Osteocyte (in vitro differentiated cells): ENCODE measurements at regions not wholly inside any gene's neighbourhood (a gene's known extent, or its start where the extent isn't known, plus 50 kb on each side); places are given as distances from the start of the nearest gene placed in this dataset.

Source experiments
- DNase-seq: peaks from one replicate; pipeline ENCODE4 v3.0.0; 2021; ENCODE audit warnings: mixed read lengths; ENCODE audit not compliant: unreplicated experiment; ENCODE audit errors: extremely low spot score
- H3K27ac Mint-ChIP-seq: one replicate; pipeline ENCODE4 v1.8.0; 2021; ENCODE audit warnings: mild to moderate bottlenecking, mixed read lengths; ENCODE audit not compliant: unreplicated experiment
- H3K27me3 Mint-ChIP-seq: one replicate; pipeline ENCODE4 v1.8.0; 2021; ENCODE audit warnings: mixed read lengths; ENCODE audit not compliant: unreplicated experiment
- H3K36me3 Mint-ChIP-seq: one replicate; pipeline ENCODE4 v1.8.0; 2021; ENCODE audit warnings: mixed read lengths; ENCODE audit not compliant: unreplicated experiment
- H3K4me1 Mint-ChIP-seq: one replicate; pipeline ENCODE4 v1.8.0; 2021; ENCODE audit warnings: mixed read lengths; ENCODE audit not compliant: unreplicated experiment
- H3K4me3 Mint-ChIP-seq: one replicate; pipeline ENCODE4 v1.8.0; 2021; ENCODE audit warnings: mild to moderate bottlenecking, moderate library complexity, mixed read lengths; ENCODE audit not compliant: unreplicated experiment
- H3K9me3 Mint-ChIP-seq: one replicate; pipeline ENCODE4 v1.8.0; 2021; ENCODE audit warnings: mixed read lengths; ENCODE audit not compliant: unreplicated experiment
- TF ChIP-seq, protein P1 (sequence below): fragments of 200-600 bp; sonication (generic); IDR thresholded peaks from 2 replicates; pipeline ENCODE4 v1.5.0; 2021; ENCODE audit warnings: antibody characterized with exemption, mild to moderate bottlenecking, moderate library complexity

DNA sequence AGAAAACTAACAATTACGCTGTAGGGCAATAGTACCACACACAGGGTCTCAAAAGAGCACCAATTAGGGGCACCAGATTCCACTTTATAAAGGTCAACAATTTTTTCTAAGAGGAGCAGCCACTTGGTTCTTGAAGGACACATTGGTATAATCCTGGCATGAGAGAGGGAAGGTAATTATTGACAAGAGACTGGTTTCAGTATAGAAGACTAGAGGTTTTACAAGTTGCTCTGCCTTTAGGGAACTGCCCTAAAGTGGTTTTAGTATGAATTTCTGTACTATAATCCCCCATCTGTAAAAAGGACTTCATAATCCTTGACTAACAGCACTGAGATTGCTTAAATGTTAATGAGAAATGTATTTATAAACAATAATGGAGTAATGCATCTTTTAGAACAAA is 648.5 kb upstream of the PTBP2 start:
- no peak overlapping the region for H3K27ac Mint-ChIP-seq
- H3K27me3 Mint-ChIP-seq = peaks cover 18% of the 10 kb centered on the region

DNA sequence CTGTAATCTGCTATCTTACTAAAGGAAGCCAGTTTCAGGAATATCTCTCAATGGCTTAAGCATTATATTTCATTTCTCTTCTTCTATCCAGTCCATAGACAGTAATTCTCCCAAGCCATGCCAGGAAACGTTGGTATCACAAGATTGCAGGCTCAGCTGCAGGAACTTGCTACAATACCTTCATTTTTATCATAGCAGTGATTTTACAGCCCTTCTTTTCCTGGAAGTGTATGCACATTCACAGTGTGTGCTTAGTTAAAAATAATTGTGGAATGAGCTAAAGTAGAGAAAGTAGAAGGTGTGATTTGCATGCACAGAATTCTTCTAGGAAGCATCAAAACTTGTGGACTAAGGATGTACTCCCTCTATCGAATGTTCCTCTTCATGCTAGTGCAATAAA is 647.2 kb upstream of the PTBP2 start:
- TF ChIP-seq, protein P1, sequence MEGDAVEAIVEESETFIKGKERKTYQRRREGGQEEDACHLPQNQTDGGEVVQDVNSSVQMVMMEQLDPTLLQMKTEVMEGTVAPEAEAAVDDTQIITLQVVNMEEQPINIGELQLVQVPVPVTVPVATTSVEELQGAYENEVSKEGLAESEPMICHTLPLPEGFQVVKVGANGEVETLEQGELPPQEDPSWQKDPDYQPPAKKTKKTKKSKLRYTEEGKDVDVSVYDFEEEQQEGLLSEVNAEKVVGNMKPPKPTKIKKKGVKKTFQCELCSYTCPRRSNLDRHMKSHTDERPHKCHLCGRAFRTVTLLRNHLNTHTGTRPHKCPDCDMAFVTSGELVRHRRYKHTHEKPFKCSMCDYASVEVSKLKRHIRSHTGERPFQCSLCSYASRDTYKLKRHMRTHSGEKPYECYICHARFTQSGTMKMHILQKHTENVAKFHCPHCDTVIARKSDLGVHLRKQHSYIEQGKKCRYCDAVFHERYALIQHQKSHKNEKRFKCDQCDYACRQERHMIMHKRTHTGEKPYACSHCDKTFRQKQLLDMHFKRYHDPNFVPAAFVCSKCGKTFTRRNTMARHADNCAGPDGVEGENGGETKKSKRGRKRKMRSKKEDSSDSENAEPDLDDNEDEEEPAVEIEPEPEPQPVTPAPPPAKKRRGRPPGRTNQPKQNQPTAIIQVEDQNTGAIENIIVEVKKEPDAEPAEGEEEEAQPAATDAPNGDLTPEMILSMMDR = no peak
- H3K36me3 Mint-ChIP-seq = no peaks in the 10 kb centered on the region
- H3K27me3 Mint-ChIP-seq = peaks cover 17% of the 10 kb centered on the region
- no peak overlapping the region for H3K27ac Mint-ChIP-seq
- no peak for DNase-seq
- no peaks in the 10 kb centered on the region for H3K9me3 Mint-ChIP-seq
- no peak overlapping the region for H3K4me3 Mint-ChIP-seq
- peaks cover 11% of the 10 kb centered on the region for H3K4me1 Mint-ChIP-seq

More for the DNA sequence above, 648.5 kb upstream of the PTBP2 start:
- no peak for DNase-seq
- Mint-ChIP-seq H3K4me1 (peaks cover 11% of the 10 kb centered on the region), H3K4me3 (no peak overlapping the region), H3K9me3 (no peaks in the 10 kb centered on the region), H3K36me3 (no peaks in the 10 kb centered on the region)
- TF ChIP-seq, protein P1 = no peak

DNA sequence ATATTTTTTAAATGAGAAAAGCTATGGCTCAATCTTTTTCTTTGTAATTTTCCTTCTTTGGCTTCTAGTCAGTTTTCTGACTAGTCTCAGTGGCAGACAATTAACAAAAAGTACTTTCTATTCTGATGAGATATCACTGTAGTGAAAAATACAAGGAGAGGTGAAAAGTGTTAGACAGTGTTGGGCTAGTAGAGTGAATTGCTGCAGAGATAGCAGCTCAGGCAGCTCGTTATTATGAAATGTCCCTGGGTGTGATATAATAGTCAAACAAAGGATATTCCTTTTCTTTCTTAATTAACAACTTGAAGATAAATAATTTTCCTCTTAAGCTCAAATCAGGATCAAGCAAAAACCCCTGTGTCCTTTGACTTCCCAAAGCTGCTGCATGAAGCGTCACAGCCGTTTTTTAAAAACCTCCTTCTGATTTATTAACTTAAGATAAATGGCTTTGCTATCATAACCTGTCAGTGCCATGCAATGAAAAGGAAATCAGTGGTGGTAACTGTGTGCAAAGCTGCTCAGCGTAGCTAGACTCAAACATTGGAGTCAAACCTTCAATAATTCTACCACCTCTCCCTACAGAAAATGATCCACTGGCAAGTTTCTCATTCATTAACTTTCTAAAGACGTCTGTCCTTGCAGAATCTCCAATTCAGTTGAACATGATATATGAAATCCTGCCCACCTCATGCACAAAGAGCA is 646.6 kb upstream of the PTBP2 start:
- Mint-ChIP-seq H3K9me3 (no peaks in the 10 kb centered on the region), H3K4me1 (peaks cover 11% of the 10 kb centered on the region), H3K36me3 (no peaks in the 10 kb centered on the region), H3K27ac (no peak overlapping the region), H3K4me3 (no peak overlapping the region), H3K27me3 (peaks cover 18% of the 10 kb centered on the region)
- DNase-seq = no peak
- TF ChIP-seq, protein P1 = no peak

DNA sequence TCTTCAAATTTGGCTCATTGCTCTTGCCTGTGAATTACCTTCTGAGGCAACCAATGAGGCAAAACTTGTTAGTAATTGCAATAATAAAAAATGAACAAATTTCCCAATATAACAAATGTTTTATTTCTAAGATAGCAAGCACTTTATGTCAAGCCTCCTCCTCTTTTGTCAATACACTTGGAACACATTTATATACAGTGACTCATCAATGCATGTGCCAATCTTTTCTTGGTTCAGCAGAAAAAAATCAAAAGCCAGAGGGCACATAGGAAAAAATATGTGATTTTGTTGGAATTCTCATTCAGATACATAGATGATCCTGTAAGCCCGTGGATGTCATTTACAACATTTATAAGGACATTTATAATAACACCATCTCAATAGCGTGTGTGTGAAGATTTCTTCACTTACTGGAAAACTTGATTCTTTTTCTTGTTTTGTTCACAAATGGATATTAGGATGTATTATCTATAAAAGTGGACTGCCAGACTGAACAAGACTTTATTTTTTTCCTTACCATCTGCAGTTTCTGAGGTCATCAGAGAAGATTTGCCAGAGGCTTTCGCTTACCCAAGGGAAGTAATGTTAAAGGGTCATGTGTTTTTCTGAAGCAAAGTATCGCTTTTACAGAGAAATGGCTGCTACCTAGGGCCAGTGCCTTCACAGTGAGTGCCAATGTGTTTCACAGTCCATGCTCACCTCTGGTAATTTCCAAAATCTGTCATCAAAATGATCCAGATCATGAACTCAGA is 645.7 kb upstream of the PTBP2 start:
- TF ChIP-seq, protein P1 = no peak
- H3K4me1 Mint-ChIP-seq = peaks cover 11% of the 10 kb centered on the region

DNA sequence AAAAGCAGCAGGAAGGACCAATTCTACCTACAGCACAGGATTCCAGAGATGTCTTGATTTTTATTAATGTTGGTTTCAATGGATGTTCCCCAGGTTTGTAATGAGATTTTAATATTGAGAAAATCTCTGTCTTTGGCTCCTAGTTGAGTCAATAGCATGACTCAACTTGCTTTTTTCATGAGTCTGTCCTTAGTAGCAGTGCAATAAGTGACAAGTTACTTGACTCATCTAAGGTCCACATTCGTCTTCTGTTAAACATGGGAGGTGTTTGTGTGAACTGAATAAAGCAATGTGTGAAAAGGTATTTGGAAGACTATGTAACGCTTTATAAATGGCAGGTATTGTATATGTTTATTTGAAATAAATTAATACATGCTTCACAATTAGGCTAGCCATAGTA is 645.0 kb upstream of the PTBP2 start:
- TF ChIP-seq, protein P1 = no peak
- Mint-ChIP-seq H3K27ac (no peak overlapping the region), H3K9me3 (no peaks in the 10 kb centered on the region), H3K4me1 (peaks cover 11% of the 10 kb centered on the region), H3K4me3 (no peak overlapping the region), H3K27me3 (peaks cover 16% of the 10 kb centered on the region), H3K36me3 (no peaks in the 10 kb centered on the region)
- DNase-seq = no peak

More for the DNA sequence above, 645.7 kb upstream of the PTBP2 start:
- Mint-ChIP-seq H3K4me3 (no peak overlapping the region), H3K27me3 (peaks cover 16% of the 10 kb centered on the region), H3K36me3 (no peaks in the 10 kb centered on the region), H3K27ac (no peak overlapping the region), H3K9me3 (no peaks in the 10 kb centered on the region)
- no peak for DNase-seq
